HG02840 (cell line): ENCODE measurements at regions not wholly inside any gene's neighbourhood (a gene's known extent, or its start where the extent isn't known, plus 50 kb on each side); places are given as distances from the start of the nearest gene placed in this dataset.

Source experiments
- ATAC-seq: cut with Tn5 transposase; IDR thresholded peaks from one replicate; pipeline ENCODE4 v1.9.1; 2021; ENCODE audit warnings: mild to moderate bottlenecking, moderate library complexity, moderate number of reproducible peaks; ENCODE audit not compliant: unreplicated experiment, low FRiP score

- no peak for ATAC-seq
Measured at GRCh38 chr20:21002486-21002885, 103.7 kb downstream of the LINC00237 start.

GRCh38 chr20:20993372-20993771 lies 112.8 kb downstream of the LINC00237 start:
- no peak for ATAC-seq

- no peak for ATAC-seq
Measured at GRCh38 chr20:20992686-20993360, 113.3 kb downstream of the LINC00237 start.

GRCh38 chr20:20992277-20992676 lies 113.9 kb downstream of the LINC00237 start:
- no peak for ATAC-seq

- ATAC-seq: no peak
Measured at GRCh38 chr20:20989081-20989480, 117.1 kb downstream of the LINC00237 start.

- ATAC-seq: no peak
Measured at GRCh38 chr20:20979934-20980333, 126.2 kb downstream of the LINC00237 start.

- no peak for ATAC-seq
Measured at GRCh38 chr20:20977786-20978185, 128.4 kb downstream of the LINC00237 start.

GRCh38 chr20:20972490-20972889 lies 133.7 kb downstream of the LINC00237 start:
- ATAC-seq: no peak

- ATAC-seq: no peak
Measured at GRCh38 chr20:20971810-20972209, 134.3 kb downstream of the LINC00237 start.

- ATAC-seq: no peak
Measured at GRCh38 chr20:20970841-20971240, 135.3 kb downstream of the LINC00237 start.

- ATAC-seq: no peak
Measured at GRCh38 chr20:20969701-20970280, 136.4 kb downstream of the LINC00237 start.

GRCh38 chr20:20967564-20968184 lies 138.5 kb downstream of the LINC00237 start:
- no peak for ATAC-seq

- ATAC-seq: no peak
Measured at GRCh38 chr20:20966171-20966570, 140.0 kb downstream of the LINC00237 start.

GRCh38 chr20:20959031-20959755 lies 147.0 kb downstream of the LINC00237 start:
- no peak for ATAC-seq

GRCh38 chr20:20956513-20956931 lies 149.6 kb downstream of the LINC00237 start:
- no peak for ATAC-seq

- ATAC-seq: no peak
Measured at GRCh38 chr20:20955892-20956291, 150.3 kb downstream of the LINC00237 start.

GRCh38 chr20:20953738-20954618 lies 152.2 kb downstream of the LINC00237 start:
- no peak for ATAC-seq

GRCh38 chr20:20950620-20951019 lies 155.5 kb downstream of the LINC00237 start:
- no peak for ATAC-seq

GRCh38 chr20:20946122-20946759 lies 159.9 kb downstream of the LINC00237 start:
- ATAC-seq: no peak

- ATAC-seq: no peak
Measured at GRCh38 chr20:20941468-20941889, 164.7 kb downstream of the LINC00237 start.
